Tibial nerve (tissue), 4 donors: ENCODE measurements at regions not wholly inside any gene's neighbourhood (a gene's known extent, or its start where the extent isn't known, plus 50 kb on each side); places are given as distances from the start of the nearest gene placed in this dataset.

Experiments
- DNase-seq, 2 donors: peaks; one replicate each; pipeline ENCODE4 v3.0.0-alpha.2; 2019; ENCODE audit warnings: low spot score in 2 of 2
- H3K27ac ChIP-seq, 4 donors: fragments of 200-600 bp; sonication (generic) in 3 of 4; one replicate each; pipeline ENCODE4 v1.5.1; 2017 to 2019; ENCODE audit warnings: mild to moderate bottlenecking in 1 of 4
- H3K27me3 ChIP-seq, 2 donors: fragments of 200-600 bp; sonication (generic) in 1 of 2; one replicate each; pipeline versions ENCODE4 v1.5.1 to v1.6.0; 2017 to 2019
- H3K36me3 ChIP-seq, 3 donors: fragments of 200-600 bp; sonication (generic); one replicate each; pipeline ENCODE4 v1.5.1; 2018 to 2019
- H3K4me1 ChIP-seq, 4 donors: fragments of 200-600 bp; sonication (generic) in 3 of 4; one replicate each; pipeline ENCODE4 v1.5.1; 2017 to 2019
- H3K4me3 ChIP-seq, 4 donors: fragments of 200-600 bp; sonication (generic) in 3 of 4; one replicate each; pipeline ENCODE4 v1.5.1; 2017 to 2019; ENCODE audit warnings: mild to moderate bottlenecking in 1 of 4, moderate library complexity in 1 of 4
- H3K9me3 ChIP-seq, 4 donors: fragments of 200-600 bp; sonication (generic) in 3 of 4; one replicate each; pipeline ENCODE4 v1.5.1; 2017 to 2019
- EP300 ChIP-seq, 2 donors: sonication (generic); formaldehyde crosslinking; IDR thresholded peaks; one replicate each; pipeline ENCODE4 v1.6.1; 2017; ENCODE audit warnings: antibody characterized with exemption in 2 of 2, mild to moderate bottlenecking in 1 of 2
- POLR2A ChIP-seq, 2 donors: fragments of 450-650 bp; IDR thresholded peaks; one replicate each; pipeline ENCODE4 v1.6.1; 2017; ENCODE audit warnings: antibody characterized with exemption in 2 of 2, mild to moderate bottlenecking in 2 of 2, moderate library complexity in 2 of 2
- WGBS, 2 donors: methylation state at CpG; one replicate each; pipeline ENCODE4 v1.1.5; 2018; 5-methylcytosine and 5-hydroxymethylcytosine counted together
- TF ChIP-seq, protein P1 (sequence below), 5 experiments: fragments of 200-600 bp in 3 of 5; fragments of 450-650 bp in 2 of 5; sonication (generic) in 3 of 5; IDR thresholded peaks; one replicate each; pipeline ENCODE4 v1.5.1; 2016 to 2019; ENCODE audit warnings: antibody characterized with exemption in 5 of 5, mild to moderate bottlenecking in 3 of 5, moderate library complexity in 2 of 5

DNA sequence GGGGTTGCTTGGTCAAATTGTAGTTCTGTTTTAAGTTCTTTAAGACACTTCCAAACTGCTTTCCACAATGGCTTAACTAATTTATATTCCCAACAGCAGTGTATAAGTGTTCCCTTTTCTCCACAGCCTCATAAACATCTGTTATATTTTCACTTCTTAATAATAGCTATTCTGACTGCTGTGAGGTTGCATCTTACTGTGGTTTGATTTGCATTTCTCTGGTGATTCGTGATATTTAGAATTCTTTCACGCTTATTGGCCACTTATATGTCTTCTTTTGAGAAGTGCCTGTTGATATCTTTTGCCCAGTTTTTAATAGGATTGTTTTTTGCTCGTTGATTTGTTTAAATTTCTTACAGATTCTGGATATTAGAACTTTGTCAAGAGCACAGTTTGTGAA is 278.6 kb upstream of the ITM2A start:
- H3K4me3 ChIP-seq = no peak overlapping the region
- 46 to 82% methylated on average over 3 of the region's 3 CpGs for WGBS, 2 donors
- no peaks in the 10 kb centered on the region for H3K4me1 ChIP-seq
- no peaks in the 10 kb centered on the region for H3K27me3 ChIP-seq
- H3K27ac ChIP-seq = no peak overlapping the region
- H3K9me3 ChIP-seq = no peaks in the 10 kb centered on the region
- no peak for DNase-seq
- no peaks in the 10 kb centered on the region for H3K36me3 ChIP-seq
- TF ChIP-seq, protein P1, sequence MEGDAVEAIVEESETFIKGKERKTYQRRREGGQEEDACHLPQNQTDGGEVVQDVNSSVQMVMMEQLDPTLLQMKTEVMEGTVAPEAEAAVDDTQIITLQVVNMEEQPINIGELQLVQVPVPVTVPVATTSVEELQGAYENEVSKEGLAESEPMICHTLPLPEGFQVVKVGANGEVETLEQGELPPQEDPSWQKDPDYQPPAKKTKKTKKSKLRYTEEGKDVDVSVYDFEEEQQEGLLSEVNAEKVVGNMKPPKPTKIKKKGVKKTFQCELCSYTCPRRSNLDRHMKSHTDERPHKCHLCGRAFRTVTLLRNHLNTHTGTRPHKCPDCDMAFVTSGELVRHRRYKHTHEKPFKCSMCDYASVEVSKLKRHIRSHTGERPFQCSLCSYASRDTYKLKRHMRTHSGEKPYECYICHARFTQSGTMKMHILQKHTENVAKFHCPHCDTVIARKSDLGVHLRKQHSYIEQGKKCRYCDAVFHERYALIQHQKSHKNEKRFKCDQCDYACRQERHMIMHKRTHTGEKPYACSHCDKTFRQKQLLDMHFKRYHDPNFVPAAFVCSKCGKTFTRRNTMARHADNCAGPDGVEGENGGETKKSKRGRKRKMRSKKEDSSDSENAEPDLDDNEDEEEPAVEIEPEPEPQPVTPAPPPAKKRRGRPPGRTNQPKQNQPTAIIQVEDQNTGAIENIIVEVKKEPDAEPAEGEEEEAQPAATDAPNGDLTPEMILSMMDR (IDR thresholded peaks at IDR 0.05) = no peak
- TF ChIP-seq EP300 (IDR thresholded peaks at IDR 0.05) (no peak), POLR2A (IDR thresholded peaks at IDR 0.05) (no peak)

DNA sequence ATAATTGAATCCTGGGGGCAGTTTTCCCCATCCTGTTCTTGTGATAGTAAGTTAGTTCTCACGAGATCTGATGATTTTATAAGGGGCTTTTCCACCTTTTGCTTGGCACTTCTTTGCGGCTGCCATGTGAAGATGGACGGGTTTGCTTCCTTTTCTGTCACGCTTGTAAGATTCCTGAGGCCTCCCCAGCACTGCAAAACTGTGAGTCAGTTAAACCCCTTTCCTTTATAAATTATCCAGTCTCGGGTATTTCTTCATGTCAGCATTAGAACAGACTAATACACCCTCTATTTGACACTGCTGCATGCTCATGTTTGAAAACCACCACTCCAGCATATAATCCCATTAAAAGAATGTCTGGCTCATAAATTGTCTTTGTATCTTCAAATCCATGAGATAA is 264.4 kb upstream of the ITM2A start:
- TF ChIP-seq EP300 (IDR thresholded peaks at IDR 0.05) (no peak), POLR2A (IDR thresholded peaks at IDR 0.05) (no peak)
- TF ChIP-seq, protein P1 (IDR thresholded peaks at IDR 0.05) = no peak
- no peak for DNase-seq
- H3K9me3 ChIP-seq = no peaks in the 10 kb centered on the region
- H3K4me3 ChIP-seq = no peak overlapping the region
- no peaks in the 10 kb centered on the region for H3K27me3 ChIP-seq
- no peak overlapping the region for H3K27ac ChIP-seq
- H3K36me3 ChIP-seq = no peaks in the 10 kb centered on the region
- H3K4me1 ChIP-seq = no peaks in the 10 kb centered on the region
- 59% methylated on average over 5 of the region's 5 CpGs for WGBS, 2 donors

DNA sequence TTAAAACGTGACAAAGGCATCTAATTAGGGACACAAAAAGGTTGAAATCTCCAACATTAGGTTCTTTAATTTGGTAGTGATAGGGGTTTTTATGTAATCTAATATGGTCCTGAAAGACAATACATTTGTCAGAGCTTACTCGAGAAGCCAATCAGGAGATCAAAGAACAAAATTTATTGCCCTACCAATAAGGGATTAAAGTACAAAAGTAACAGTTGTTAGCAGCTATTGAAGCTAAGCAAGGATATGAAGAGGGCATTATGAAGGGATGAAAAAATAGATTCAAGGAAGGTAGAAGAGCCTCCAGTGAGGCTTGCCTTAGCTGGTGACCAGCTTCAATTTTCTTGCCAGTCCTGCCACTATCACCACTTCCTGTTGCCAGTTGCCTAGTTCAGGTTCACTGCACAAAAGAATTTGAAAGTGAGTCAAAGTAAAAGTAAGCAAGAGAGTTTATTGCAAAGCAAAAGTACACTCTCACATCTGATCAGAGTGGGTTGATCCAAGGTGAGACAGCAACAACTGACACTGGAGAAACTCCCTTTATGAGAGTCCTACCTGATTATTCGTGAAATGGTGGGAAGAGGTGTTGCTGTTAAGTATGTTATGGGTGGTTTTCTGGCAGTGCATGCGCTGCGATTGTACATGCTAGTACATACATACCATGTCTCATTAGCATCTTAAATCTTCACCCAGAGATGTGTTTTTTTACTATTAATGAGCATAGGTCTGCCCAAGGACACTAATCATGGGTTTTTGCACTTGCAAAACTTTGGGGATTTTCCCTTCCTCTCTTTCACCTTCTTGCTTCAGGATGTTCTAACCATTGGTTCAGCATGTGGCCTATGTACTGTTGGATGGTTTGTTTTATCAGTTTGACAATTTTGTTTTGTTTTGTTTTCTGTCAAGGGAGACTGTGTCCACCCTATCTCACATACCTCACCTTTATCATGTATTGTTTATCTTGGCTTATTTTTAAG is 263.2 kb upstream of the ITM2A start:
- no peak for DNase-seq
- H3K27ac ChIP-seq = no peak overlapping the region
- TF ChIP-seq EP300 (IDR thresholded peaks at IDR 0.05) (no peak), POLR2A (IDR thresholded peaks at IDR 0.05) (no peak)
- TF ChIP-seq, protein P1 (IDR thresholded peaks at IDR 0.05) = no peak
- H3K4me3 ChIP-seq = no peak overlapping the region
- 62 to 80% methylated on average over 5 of the region's 5 CpGs for WGBS, 2 donors
- no peaks in the 10 kb centered on the region for H3K4me1 ChIP-seq
- H3K36me3 ChIP-seq = no peaks in the 10 kb centered on the region
- H3K9me3 ChIP-seq = no peaks in the 10 kb centered on the region
- no peaks in the 10 kb centered on the region for H3K27me3 ChIP-seq

DNA sequence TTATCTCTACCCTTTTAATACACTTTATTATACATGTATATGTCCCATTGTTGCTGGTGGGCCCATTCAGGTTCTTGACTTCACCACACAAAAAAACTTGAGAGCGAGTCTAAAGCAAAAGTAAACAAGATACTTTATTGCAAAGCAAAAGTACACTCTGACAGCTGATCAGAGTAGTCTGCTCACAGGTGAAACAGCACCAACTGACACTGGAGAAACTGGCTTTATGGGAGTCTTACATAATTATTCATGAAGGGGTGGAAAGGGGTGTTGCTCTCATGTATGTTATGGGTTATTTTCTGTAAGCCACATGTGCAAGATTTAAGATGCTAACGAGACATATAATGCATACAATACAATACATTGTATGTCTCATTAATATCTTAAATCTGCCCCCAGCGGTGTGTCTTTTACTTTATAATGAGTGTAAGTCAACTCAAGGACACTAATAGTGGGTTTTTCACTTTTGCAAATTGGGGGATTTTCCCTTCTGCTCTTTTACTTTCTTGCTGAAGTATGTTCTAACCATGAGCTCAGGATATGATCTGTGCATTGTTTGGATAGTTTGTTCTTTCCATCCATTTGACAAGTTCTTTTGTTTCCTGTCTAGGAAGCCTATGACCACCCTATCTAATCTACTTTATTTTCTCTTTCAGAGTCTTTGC is 256.1 kb upstream of the ITM2A start:
- no peaks in the 10 kb centered on the region for H3K4me1 ChIP-seq
- no peak overlapping the region for H3K27ac ChIP-seq
- no peaks in the 10 kb centered on the region for H3K27me3 ChIP-seq
- no peak overlapping the region for H3K4me3 ChIP-seq
- H3K36me3 ChIP-seq = no peaks in the 10 kb centered on the region
- 68 to 91% methylated on average over 3 of the region's 3 CpGs for WGBS, 2 donors
- H3K9me3 ChIP-seq = no peaks in the 10 kb centered on the region
- no peak for DNase-seq
- TF ChIP-seq, protein P1 (IDR thresholded peaks at IDR 0.05) = no peak
- TF ChIP-seq POLR2A (IDR thresholded peaks at IDR 0.05) = no peak
- TF ChIP-seq EP300 (IDR thresholded peaks at IDR 0.05) = no peak

DNA sequence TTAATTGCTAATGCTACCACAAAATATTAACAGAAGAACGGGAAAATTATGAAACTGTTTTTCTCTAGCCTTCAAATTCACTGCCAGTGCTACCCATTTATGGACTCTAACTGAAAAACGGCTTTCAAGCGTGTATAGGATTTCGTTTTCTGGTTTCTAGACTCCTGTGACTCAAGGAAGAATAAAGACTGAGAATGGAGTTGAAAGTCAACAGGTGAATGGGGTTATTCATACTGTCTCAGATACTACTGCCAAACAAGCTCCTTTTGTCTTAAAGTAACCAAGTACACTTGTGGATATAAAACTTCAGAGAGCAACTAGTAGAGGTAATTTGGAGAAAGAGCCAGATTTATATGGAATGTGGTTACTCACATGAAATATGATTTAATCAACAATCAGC is 251.1 kb upstream of the ITM2A start:
- TF ChIP-seq POLR2A (IDR thresholded peaks at IDR 0.05) = no peak
- no peak for TF ChIP-seq EP300 (IDR thresholded peaks at IDR 0.05)
- Histone ChIP-seq H3K4me1 (no peaks in the 10 kb centered on the region), H3K9me3 (no peaks in the 10 kb centered on the region), H3K27ac (no peak overlapping the region), H3K27me3 (peaks cover 0 to 4% of the 10 kb centered on the region in 2 donors), H3K4me3 (no peak overlapping the region), H3K36me3 (no peaks in the 10 kb centered on the region)
- 63 to 77% methylated on average over 4 of the region's 4 CpGs for WGBS, 2 donors
- DNase-seq = no peak
